WTC11 (cell line): ENCODE measurements at regions not wholly inside any gene's neighbourhood (a gene's known extent, or its start where the extent isn't known, plus 50 kb on each side); places are given as distances from the start of the nearest gene placed in this dataset.

Experiments used
- ATAC-seq: fragments of 200-7000 bp; cut with Tn5 transposase; 2 replicates; pipeline ENCODE4 v1.10.0; 2021; ENCODE audit warnings: mild to moderate bottlenecking, moderate library complexity
- CTCF ChIA-PET: fragments of 300-600 bp; sonication (Branson Sonifier 250); formaldehyde crosslinking; loops from one replicate; lab custom pipeline; 2021; ENCODE audit warnings: antibody characterized with exemption; lab: Charles Lee
- POLR2A ChIA-PET: fragments of 350-600 bp; sonication (Branson Sonifier 250); formaldehyde crosslinking; loops from one replicate; lab custom pipeline; 2021; ENCODE audit warnings: antibody characterized with exemption; lab: Charles Lee
- DNase-seq: peaks from one replicate; pipeline ENCODE4 v3.0.0; 2021; ENCODE audit warnings: low spot score
- H3K27ac Mint-ChIP-seq: 2 replicates; pipeline ENCODE4 v1.8.0; 2021; ENCODE audit warnings: mixed read lengths
- H3K27me3 Mint-ChIP-seq: 2 replicates; pipeline ENCODE4 v1.8.0; 2021; ENCODE audit warnings: low read depth, mild to moderate bottlenecking, moderate library complexity, mixed read lengths
- H3K36me3 Mint-ChIP-seq: 2 replicates; pipeline ENCODE4 v1.8.0; 2021; ENCODE audit warnings: mixed read lengths
- H3K4me1 Mint-ChIP-seq: 2 replicates; pipeline ENCODE4 v1.8.0; 2022; ENCODE audit warnings: mixed read lengths
- H3K4me3 Mint-ChIP-seq: 2 replicates; pipeline ENCODE4 v1.8.0; 2021; ENCODE audit warnings: mild to moderate bottlenecking, moderate library complexity, mixed read lengths
- H3K9me3 Mint-ChIP-seq: 2 replicates; pipeline ENCODE4 v1.8.0; 2021; ENCODE audit warnings: mixed read lengths
- AR ChIP-seq: fragments of 250-450 bp; sonication (Bioruptor Pico); IDR thresholded peaks from 2 replicates; pipeline ENCODE4 v1.9.0; 2021; ENCODE audit warnings: mild to moderate bottlenecking
- ETV6 ChIP-seq: sonication (generic); formaldehyde crosslinking; IDR thresholded peaks from 2 replicates; pipeline ENCODE4 v1.8.1; 2022; ENCODE audit warnings: mild to moderate bottlenecking, missing genetic modification reagents
- FOXK1 ChIP-seq: sonication (generic); formaldehyde crosslinking; IDR thresholded peaks from 2 replicates; pipeline ENCODE4 v1.8.0; 2022; ENCODE audit warnings: mild to moderate bottlenecking, moderate library complexity, missing genetic modification reagents
- FOXP1 ChIP-seq: sonication (generic); formaldehyde crosslinking; IDR thresholded peaks from 2 replicates; pipeline ENCODE4 v1.8.0; 2022; ENCODE audit warnings: missing genetic modification reagents, mild to moderate bottlenecking, moderate library complexity, borderline replicate concordance
- IRF2 ChIP-seq: sonication (generic); formaldehyde crosslinking; IDR thresholded peaks from 2 replicates; pipeline ENCODE4 v1.8.0; 2022; ENCODE audit warnings: low read depth, missing genetic modification reagents, borderline replicate concordance
- PRDM15 ChIP-seq: sonication (generic); formaldehyde crosslinking; IDR thresholded peaks from 2 replicates; pipeline ENCODE4 v1.8.0; 2022; ENCODE audit warnings: missing genetic modification reagents
- RORB ChIP-seq: fragments of 250-450 bp; sonication (Bioruptor Pico); IDR thresholded peaks from 2 replicates; pipeline ENCODE4 v1.9.0; 2021; ENCODE audit warnings: mild to moderate bottlenecking
- TEAD1 ChIP-seq: sonication (generic); formaldehyde crosslinking; IDR thresholded peaks from 2 replicates; pipeline ENCODE4 v1.8.0; 2022; ENCODE audit warnings: mild to moderate bottlenecking, missing genetic modification reagents
- ZBTB21 ChIP-seq: sonication (generic); formaldehyde crosslinking; IDR thresholded peaks from 2 replicates; pipeline ENCODE4 v1.8.1; 2023; ENCODE audit warnings: mild to moderate bottlenecking, missing genetic modification reagents, borderline replicate concordance
- ZNF121 ChIP-seq: sonication (generic); formaldehyde crosslinking; IDR thresholded peaks from 2 replicates; pipeline ENCODE4 v1.8.0; 2023; ENCODE audit warnings: missing genetic modification reagents
- ZNF232 ChIP-seq: sonication (generic); formaldehyde crosslinking; IDR thresholded peaks from 2 replicates; pipeline ENCODE4 v1.8.0; 2022; ENCODE audit warnings: mild to moderate bottlenecking, missing genetic modification reagents
- ZNF416 ChIP-seq: fragments of 250-450 bp; sonication (Bioruptor Pico); IDR thresholded peaks from 2 replicates; pipeline ENCODE4 v1.9.0; 2021; ENCODE audit warnings: mild to moderate bottlenecking, inconsistent platforms
- ZNF425 ChIP-seq: fragments of 250-450 bp; sonication (Bioruptor Pico); conservative IDR thresholded peaks from 2 replicates; pipeline ENCODE4 v1.9.0; 2021; ENCODE audit warnings: mild to moderate bottlenecking
- TF ChIP-seq, protein P1 (sequence below): sonication (generic); formaldehyde crosslinking; IDR thresholded peaks from 2 replicates; pipeline ENCODE4 v1.8.1; 2023; ENCODE audit warnings: mild to moderate bottlenecking, missing genetic modification reagents
- TF ChIP-seq, protein P2 (sequence below): sonication (generic); formaldehyde crosslinking; IDR thresholded peaks from 2 replicates; pipeline ENCODE4 v1.8.0; 2022; ENCODE audit warnings: mild to moderate bottlenecking, missing genetic modification reagents

GRCh38 chr5:68946728-68947127 is 147.1 kb upstream of the SLC30A5 start (continued):
- TF ChIP-seq, protein P1, sequence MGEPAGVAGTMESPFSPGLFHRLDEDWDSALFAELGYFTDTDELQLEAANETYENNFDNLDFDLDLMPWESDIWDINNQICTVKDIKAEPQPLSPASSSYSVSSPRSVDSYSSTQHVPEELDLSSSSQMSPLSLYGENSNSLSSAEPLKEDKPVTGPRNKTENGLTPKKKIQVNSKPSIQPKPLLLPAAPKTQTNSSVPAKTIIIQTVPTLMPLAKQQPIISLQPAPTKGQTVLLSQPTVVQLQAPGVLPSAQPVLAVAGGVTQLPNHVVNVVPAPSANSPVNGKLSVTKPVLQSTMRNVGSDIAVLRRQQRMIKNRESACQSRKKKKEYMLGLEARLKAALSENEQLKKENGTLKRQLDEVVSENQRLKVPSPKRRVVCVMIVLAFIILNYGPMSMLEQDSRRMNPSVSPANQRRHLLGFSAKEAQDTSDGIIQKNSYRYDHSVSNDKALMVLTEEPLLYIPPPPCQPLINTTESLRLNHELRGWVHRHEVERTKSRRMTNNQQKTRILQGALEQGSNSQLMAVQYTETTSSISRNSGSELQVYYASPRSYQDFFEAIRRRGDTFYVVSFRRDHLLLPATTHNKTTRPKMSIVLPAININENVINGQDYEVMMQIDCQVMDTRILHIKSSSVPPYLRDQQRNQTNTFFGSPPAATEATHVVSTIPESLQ (CRISPR knock-in tag) = no peak

- ChIA-PET CTCF (no interaction called here), POLR2A (no interaction called here)
- ATAC-seq (no peak), DNase-seq (no peak)
- TF ChIP-seq ZBTB21 (CRISPR knock-in tag) (no peak), ZNF416 (CRISPR knock-in tag) (no peak), ZNF232 (CRISPR knock-in tag) (no peak), TEAD1 (CRISPR knock-in tag) (no peak), ZNF425 (CRISPR knock-in tag) (no peak), ZNF121 (no peak), RORB (CRISPR knock-in tag) (no peak), AR (CRISPR knock-in tag) (no peak), FOXK1 (CRISPR knock-in tag) (no peak)
- H3K36me3 Mint-ChIP-seq = peaks cover 5% of the 10 kb centered on the region
- H3K27me3 Mint-ChIP-seq = no peaks in the 10 kb centered on the region
- peaks cover 26% of the 10 kb centered on the region for H3K4me1 Mint-ChIP-seq
- no peak overlapping the region for H3K4me3 Mint-ChIP-seq
- H3K9me3 Mint-ChIP-seq = peaks cover 20% of the 10 kb centered on the region
- H3K27ac Mint-ChIP-seq = no peak overlapping the region
Observed at GRCh38 chr5:68947986-68948385, 145.8 kb upstream of the SLC30A5 start.

DNA sequence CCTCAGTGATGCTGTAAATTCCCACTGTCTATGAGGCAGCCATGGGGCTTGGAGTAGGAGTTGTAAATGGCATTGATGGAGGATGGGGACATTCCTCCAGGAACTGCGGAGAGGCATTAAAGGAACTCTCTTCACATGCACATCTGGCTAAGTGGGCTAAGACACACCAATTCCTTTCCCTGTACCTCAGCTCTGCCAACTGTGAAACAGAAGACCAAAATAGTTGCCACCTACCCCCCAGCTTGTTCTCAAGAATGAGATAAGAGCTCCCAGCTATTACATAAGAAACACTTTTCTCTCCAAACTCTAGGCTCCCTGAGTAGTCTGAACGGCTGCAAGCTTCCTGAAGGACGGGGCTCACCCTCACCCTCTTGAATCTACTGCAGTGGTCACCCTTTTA is 144.6 kb upstream of the SLC30A5 start:
- Mint-ChIP-seq H3K27me3 (no peaks in the 10 kb centered on the region), H3K36me3 (no peaks in the 10 kb centered on the region), H3K4me1 (peaks cover 35% of the 10 kb centered on the region), H3K27ac (no peak overlapping the region), H3K4me3 (no peak overlapping the region), H3K9me3 (peaks cover 11% of the 10 kb centered on the region)
- peak; percentile 39; the same call in 1 of the 2 replicates for ATAC-seq
- CTCF ChIA-PET = no interaction called here
- POLR2A ChIA-PET = no interaction called here
- DNase-seq = no peak
- TF ChIP-seq ZNF425 (CRISPR knock-in tag) (no peak), IRF2 (CRISPR knock-in tag) (no peak), ETV6 (CRISPR knock-in tag) (no peak), FOXP1 (CRISPR knock-in tag) (no peak), FOXK1 (CRISPR knock-in tag) (no peak), PRDM15 (no peak), ZNF121 (no peak)
- TF ChIP-seq, protein P1 (CRISPR knock-in tag) = no peak
- TF ChIP-seq, protein P2, sequence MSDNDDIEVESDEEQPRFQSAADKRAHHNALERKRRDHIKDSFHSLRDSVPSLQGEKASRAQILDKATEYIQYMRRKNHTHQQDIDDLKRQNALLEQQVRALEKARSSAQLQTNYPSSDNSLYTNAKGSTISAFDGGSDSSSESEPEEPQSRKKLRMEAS = no peak
